CD4-positive, alpha-beta T cell treated with Interleukin-2 at 100 ng/mL for 4 hours (primary cell): ENCODE measurements at regions not wholly inside any gene's neighbourhood (a gene's known extent, or its start where the extent isn't known, plus 50 kb on each side); places are given as distances from the start of the nearest gene placed in this dataset.
"Not testable (repeated sequence)": the region's sequence is repeated elsewhere in the genome, so short reads cannot be mapped to it uniquely, and the experiment has no call there.

Experiments used
- DNase-seq: peaks from one replicate; pipeline ENCODE4 v3.0.0-alpha.2; 2020; ENCODE audit warnings: low spot score

DNA sequence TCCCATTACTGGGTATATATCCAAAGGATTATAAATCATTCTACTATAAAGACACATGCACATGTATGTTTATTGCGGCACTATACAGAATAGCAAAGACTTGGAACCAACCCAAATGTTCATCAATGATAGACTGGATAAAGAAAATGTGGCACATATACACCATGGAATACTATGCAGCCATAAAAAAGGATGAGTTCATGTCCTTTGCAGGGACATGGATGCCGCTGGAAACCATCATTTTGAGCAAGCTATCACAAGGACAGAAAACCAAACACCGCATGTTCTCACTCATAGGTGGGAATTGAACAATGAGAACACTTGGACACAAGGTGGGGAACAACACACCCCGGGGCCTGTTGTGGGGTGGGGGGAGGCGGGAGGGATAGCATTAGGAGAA lies 57.0 kb upstream of the NEUROD1 start:
- not testable (repeated sequence) for DNase-seq

DNA sequence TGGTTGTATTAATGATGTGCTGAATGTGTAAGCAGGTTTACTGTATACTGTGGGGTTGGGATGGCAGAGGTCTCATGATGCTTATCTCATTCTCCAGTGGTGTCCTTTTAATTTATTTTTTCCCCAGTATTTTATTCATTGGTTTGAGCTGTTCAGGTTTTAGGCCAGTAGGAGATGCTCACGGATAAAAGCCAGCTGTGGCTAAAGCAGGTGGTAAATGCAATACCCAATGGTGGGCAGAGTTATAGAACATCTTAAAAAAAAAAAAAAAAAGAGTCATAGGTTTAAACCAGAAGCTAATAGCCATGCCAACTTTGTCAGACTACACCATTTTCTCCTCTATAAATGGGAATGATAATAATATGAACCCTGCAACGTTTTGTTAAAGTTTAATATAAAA lies 57.8 kb upstream of the NEUROD1 start:
- no peak for DNase-seq

DNA sequence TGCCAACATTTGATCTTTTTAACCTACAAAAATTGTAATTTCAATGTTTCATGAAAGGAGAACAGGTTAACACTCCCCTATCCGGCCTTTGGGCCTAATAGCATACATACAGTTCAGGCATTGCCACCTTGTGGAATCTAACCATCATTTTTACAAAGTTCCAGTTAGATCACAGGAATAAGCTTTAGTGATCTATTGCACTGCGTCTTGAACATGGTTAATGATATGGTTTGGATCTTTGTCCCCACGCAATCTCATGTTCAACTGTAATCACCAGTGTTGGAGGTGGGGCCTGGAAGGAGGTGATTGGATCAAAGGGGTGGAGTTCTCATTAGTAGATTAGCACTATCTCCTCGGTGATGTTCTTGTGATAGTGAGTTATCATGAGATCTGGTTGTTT lies 58.2 kb upstream of the NEUROD1 start:
- no peak for DNase-seq

DNA sequence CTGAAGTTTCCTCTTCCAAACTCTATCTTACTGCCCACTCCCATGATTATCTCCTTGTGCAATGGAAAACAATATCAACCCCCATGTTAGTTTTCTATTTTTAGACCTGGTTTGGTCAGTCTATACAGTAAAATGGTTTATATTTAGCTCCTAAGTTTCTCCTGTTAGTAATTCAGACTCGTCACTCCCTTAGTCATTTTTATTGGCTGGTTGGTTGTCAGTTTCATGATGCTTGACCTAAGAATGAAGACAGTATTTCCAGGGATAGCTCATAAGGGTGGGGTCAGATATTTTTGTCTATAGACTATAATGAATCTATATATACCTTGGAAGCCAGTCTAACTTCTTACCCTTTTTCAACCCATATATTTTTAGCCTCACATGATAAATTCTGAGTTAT lies 61.4 kb upstream of the NEUROD1 start:
- no peak for DNase-seq

DNA sequence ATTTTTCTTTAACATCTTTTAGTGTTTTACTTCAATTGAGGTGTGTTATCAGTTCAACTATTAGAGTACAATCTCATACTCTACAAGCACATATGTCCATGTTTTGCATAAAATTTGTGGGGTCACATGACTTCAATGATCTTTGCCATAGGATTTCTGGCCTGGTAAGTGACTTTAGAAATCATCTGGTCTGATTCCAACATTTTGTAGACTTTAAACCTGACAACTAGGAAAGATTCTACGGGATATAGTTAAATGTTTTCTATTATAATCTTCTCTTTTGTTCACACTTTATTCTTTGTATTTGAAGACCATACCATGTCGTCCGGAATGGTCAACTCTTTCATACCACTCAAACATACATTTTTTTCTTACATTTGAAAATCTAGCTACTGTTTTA lies 62.0 kb upstream of the NEUROD1 start:
- no peak for DNase-seq

DNA sequence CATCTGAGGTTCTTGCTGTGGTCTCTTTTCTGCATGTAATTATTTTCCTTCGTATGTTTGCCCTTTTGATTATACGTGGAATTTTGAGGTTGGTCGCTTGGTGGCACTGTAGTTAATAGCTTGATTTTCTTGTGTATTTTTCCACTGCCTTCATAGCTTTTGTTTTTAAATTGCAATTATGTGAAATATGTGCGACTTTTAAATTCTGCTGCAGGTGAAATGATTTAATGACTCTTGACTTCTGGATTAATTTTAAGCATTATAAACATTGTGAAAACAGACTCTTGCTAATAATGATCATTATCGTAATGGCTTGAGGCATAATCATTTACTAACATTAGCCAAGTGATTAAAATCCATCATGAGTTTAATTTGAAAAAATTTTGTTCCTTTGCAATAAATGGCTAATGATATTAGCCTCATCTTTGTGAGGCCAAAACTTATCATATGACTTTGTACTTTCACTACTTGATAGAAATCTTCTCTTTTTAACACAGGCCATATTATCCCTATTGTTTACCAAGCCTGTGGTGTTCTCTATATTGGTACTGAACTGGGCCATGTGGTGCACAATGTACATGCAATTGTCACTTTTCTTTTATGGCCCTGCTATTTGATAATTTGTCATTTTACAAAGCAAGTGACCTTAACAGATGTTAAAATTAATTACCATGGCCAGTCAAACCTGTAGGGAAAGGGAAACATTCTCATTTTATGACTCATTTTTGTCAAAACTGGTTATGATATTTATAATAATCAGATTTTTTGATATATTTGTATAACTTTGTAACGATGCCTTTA lies 62.8 kb upstream of the NEUROD1 start:
- DNase-seq: peak; percentile 40

DNA sequence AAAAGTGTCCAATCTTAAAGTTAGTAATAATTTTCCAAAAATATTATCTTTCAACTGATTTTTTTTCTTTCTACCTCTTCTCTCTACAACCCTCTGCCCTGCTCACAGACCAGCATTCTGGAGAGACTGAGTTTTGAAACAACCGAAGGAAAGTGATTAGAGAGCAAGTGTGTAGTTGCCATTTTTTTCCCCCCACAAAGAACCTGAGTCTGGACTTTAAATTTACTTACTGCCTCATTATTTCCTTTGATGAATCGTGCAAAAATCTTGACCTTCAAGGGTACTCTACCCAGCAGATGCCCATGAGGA lies 63.4 kb upstream of the NEUROD1 start:
- no peak for DNase-seq

DNA sequence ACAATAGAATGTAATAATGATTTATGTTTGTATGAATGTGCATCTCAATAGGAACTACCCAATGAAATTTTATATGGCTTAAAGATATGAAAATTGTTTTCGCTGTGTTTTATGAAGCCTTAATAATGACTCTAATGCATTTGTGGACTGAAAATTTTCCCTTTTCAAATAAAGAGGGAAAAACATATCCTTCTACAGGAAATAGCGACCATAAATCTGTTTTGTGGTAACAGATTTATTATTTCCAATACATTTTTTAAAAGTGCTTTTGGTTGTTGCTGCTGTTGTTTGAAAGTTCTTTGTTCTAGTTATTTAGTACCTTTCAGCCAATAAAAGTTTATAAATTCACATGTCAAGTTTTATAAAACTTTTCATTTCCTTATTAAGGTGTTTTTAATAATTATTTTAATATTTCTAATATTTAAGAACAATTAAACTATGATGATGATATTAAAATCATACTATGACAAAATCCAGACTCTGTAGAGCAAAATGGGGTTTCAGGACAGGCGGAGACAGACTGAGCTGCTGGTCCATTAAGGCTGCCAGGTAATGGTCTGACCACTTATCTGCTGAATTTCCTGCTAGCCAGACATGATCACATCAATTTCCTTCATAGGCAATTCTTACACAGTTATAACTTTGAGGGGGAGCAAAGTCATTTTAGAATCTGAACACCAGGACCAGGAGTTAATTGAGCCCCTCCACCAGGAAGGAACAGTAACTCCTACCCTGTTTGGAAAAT lies 65.7 kb upstream of the NEUROD1 start:
- no peak for DNase-seq

DNA sequence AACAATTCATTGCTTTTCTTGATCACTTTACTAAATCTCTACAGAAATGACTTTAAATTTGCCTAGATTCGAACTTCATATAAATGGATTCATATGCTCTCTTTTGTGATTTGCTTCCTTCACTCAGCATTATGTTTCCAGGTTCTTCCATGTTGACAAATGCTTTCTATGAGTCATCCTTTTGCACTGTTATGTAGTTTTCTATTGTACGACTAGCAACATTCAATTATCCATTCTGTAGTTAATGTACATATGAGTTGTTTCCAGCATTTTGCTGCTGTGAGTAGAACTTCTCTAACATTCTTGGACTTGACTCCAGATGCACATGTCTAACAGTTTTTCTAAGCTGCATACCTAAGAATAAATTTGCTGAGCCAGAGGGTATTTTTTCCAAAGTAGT lies 66.5 kb upstream of the NEUROD1 start:
- DNase-seq: no peak

DNA sequence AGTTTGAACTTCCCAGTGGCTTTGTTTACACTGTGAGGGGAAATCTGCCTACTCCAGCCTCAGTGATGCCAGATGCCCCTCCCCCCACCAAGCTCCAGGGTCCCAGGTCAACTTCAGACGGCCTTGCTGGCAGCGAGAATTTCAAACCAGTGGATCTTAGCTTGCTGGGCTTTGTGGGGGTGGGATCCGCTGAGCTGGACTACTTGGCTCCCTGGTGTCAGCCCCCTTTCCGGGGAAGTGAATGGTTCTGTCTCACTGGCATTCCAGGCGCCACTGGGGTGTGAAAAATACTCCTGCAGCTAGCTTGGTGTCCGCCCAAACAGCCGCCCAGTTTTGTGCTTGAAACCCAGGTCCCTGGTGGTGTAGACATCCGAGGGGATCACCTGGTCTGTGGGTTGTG lies 70.0 kb upstream of the NEUROD1 start:
- no peak for DNase-seq

DNA sequence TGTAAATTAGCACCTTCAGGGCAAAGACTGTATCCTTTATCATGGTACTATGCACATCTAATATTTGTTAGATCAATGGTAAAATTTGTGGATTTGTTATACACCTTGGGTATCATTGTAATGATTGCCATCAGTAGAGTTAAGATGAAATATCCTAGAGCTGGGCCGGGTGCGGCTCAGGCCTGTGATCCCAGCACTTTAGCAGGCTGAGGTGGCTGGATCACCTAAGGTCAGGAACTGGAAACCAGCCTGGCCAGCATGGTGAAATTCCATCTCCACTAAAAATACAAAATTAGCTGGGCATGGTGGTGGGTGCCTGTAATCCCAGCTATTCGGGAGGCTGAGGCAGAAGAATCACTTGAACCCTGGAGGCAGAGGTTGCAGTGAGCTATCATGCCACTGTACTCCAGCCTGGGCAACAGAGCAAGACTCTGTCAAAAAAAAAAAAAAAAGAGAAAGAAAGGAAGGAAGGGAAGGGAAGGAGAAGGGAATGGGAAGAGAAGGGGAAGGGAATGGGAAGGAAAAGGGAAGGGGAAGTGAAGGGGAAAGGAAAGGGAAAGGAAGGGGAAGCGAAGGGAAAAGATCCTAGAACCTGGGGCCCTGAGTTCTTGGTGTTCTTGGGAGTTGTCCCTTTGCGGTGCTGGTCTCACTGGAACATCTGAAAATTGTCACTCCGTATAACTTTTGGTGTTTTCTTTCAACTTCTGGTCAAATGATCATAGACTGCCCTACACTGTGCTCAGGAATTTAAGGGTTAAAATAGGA lies 71.1 kb upstream of the NEUROD1 start:
- no peak for DNase-seq

DNA sequence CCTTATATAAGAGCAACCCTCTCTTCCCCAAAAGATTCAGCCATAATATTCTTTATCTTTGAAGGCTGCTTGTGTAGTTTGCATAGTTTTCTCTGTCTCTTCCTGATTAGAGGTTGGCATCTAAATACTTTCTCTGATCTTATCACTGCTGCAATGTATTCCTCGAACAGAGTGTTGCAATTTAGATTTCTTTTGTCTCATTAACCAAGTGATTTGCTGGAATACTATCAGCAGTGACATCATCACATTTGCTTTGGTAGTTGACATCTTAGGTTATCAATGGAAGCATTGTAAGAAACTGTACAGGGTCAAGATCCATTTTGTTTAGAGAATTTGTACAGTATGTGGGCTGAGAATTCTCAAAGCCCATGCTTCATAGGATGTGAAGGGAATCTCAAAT lies 72.0 kb upstream of the NEUROD1 start:
- DNase-seq: no peak

DNA sequence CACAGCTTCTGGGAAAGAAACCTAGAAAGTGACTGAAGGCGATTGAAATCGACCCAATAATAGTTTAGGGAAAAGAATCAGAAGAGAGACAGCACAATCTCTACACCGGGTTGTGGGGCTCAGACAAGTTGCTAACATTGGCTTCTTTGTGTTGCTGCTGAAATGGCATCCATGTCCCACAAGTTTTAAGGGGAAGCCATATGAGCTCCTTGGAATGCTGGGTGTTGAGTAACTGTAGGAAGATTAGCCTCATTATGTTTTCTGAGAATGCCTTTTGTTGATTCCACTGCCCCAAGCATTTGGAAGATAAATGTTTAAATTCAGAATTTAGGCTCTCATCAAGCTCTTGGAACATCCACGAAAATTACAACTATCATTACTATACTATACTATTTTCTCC lies 73.4 kb upstream of the NEUROD1 start:
- DNase-seq: no peak

DNA sequence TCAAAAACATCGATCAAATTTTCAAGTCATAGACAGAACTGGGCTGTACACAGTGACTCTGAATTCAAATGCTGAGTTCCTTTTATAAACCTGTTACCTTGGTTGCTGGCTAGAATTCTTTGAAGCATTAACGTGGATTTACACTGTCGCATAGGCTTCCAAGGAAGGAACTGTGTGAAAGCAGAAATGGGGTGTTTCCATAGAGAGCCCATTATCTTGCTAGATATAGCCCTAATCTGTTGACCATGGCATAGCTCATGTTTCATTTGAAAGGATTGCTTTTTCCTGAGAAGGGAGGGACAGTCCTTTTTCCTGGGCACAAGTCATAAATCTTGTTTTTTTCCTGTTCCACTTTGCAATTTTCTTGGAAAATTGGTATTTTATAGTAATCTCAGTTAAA lies 73.8 kb upstream of the NEUROD1 start:
- DNase-seq: no peak

DNA sequence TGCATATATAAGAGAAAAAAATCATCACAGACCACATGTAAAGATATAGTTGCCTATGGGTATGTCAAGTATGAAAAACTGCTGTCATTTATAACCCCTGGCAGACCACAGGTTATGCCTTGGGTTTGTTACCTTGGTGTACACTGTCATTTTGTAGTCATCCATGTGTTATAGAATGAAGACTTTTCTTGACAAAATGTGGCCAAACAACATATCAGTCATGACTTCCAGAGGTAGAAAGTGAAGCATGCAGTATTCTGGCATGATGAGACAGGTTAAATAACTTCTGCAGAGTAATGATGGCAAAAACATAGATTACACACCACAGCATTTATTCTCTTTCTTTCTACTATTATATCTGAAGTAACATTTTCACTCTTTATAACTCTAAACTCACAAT lies 74.9 kb upstream of the NEUROD1 start:
- DNase-seq: no peak

DNA sequence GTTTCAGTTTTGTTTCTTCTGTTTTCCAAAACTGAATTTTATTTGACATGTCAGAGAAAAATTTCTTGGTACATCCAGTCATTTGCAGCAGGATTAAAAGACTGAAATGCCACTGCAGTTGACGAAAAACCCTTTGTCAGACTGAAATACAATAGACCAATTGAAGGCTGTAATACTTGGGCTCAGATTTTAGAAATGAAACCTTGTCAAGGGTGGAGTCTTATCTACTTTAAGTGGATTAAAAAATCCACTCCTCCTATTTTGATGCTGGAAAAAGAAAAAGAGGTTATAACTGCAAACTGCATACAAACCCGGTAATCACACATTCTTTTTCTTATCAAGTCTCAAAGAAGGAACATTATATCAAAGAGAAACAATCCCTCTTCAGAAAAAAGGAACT lies 80.2 kb upstream of the NEUROD1 start:
- no peak for DNase-seq

DNA sequence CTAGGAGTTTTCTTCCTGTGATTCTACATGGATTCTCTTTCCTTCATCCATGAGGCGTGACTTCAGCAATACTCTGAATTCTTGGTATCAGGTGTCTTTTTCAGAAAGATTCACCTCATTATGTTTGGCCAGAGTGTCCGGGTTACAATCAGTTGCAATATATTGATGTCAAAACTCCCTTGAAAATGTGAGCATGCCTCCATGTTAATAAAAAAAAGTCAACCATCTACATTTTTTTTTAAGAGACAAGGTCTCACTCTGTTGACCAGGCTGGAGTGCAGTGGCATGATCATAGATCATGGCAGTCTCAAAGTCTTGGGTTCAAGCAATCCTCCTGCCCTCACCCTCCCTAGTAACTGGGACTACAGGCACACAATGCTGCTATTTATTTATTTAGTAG lies 80.9 kb upstream of the NEUROD1 start:
- no peak for DNase-seq

DNA sequence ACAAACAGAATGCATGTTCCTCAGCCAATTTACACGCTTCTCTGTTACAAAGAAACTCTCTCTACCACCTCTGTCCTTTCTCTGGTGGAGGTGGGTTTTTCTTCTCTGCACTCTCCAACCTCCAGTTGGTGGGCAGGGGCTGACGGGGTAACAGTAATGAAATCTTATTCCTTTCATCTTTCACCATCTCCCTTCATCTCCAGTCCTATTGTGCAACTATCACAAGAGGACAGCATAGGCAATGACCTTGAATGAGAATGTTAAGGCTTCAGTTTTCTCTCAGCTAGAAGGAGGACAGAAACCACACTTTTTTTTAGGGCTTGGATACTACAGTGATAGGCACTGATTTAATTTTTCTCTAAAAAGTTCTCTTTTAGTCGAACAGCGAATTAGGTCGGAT lies 81.7 kb upstream of the NEUROD1 start:
- DNase-seq: no peak

DNA sequence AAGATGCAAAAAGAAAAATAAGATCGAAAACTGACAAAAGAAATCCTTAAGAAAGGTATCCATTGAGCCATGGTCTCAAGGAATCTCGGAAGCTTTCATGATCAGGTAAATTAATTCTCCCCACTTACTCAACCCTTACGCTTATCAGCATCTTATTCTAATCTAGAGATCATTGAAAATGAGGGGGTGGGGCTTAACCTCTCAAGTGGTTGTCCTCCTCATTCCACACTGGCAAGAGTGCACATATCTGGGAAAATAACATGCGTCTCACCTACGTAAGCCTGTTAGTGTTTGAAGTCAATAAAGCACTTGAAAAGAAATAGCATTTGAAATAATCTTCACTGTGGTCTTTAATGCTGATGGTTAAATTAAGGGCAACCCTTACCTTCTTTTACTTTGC lies 82.5 kb upstream of the NEUROD1 start:
- no peak for DNase-seq

DNA sequence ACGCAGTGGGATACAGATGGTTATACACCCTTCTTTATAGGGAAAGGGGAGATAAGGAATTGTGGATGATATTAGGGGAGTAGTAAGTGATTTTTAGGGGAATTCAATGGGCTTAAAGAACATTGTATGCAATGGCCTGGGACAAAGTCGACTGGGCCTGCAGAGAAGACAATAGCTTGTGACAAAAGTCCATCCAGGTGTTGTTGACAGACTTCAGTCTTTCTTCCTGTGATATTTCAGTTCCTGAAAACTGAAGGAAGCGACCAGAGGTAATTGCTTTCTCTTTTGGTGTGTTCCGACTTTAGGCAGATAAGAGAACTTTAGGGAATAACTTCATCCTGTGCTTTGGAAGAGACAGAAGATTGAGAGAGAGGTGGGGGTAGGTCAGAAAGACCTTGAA lies 83.1 kb upstream of the NEUROD1 start:
- DNase-seq: no peak

DNA sequence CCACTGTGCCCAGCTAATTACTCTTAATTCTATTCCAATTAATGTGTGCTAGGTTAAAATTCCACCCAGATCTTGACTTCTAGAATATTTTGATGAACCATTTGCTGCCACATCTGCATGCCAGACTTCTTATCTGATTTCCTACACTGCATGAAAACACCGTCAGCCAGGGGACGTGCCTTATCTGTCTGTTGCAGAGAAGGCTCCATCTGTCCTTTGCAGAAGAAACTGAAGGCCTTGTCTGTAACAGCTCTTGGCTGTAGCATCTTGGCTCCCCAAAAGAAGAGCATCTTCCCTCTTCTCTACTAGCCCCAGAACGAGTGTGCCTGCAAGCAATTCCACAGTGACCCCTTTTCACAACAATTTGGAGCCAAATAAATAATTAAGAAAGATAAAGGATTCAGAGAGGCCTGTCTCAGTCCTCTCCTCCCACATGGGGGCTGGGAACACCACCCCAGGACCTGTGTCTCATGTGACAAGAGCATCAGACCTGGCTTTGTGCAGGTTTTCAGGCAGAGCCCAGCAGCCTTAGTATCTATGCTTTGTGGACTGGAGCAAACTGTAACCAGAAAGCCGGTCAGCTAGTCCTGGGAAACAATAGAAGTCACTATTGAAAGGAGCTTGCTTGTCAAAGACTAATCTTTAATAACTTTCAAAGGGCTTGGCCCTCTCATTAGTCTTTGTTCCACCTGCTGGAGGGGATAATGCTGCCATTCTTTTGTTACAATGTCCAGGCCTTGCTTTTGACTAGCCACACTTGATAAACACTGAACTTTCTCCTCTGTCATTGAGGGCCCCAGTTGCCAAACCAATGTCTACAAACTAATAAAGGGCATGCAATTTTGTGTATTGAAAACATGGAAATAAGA lies 84.0 kb upstream of the NEUROD1 start:
- DNase-seq: no peak

DNA sequence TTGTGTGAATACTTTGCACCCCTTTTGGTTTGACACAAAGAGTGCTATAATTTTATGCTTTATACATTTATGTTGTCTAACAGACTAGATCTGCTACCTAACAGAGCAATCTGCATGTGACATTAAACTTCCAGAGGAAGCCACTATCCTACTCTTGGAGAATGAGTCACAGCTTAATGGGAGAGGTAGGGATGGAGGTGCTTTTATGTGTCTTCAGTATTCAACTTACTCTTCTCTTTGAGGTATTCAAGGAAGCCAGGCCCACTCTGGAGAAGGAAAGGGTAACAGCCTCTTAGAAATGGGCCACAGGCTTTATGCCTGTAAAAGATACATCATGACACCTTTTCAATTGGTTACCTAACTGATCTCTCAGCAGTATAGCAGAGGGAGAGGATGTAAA lies 85.8 kb upstream of the NEUROD1 start:
- no peak for DNase-seq
